ENCODE measurements at regions not wholly inside any gene's neighbourhood (a gene's known extent, or its start where the extent isn't known, plus 50 kb on each side); places are given as distances from the start of the nearest gene placed in this dataset.

- Histone ChIP-seq H3K27ac (ENCODE audit: low read depth, low read length) (no peak overlapping the region), H3K9ac (ENCODE audit: low read length) (no peak overlapping the region), H3K36me3 (ENCODE audit: control insufficient read depth in 1 of 2, insufficient read depth in 2 of 2, low read length in 2 of 2) (no peaks in the 10 kb centered on the region), H3K4me2 (ENCODE audit: low read length) (no peak overlapping the region), H2AFZ (ENCODE audit: low read depth, low read length, poor library complexity, severe bottlenecking) (no peak overlapping the region), H3K27me3 (ENCODE audit: insufficient read depth, low read length) (no peaks in the 10 kb centered on the region), H3K9me3 (ENCODE audit: control insufficient read depth in 1 of 2, insufficient read depth in 1 of 2, low read depth in 1 of 2, low read length in 2 of 2) (no peaks in the 10 kb centered on the region), H3K9me2 (ENCODE audit: insufficient read depth) (no peaks in the 10 kb centered on the region), H3K4me3 (replicated peaks in 1 of 2; ENCODE audit: low read depth in 1 of 2, low read length in 2 of 2) (no peak overlapping the region), H3K79me2 (ENCODE audit: insufficient read depth, low read length) (no peaks in the 10 kb centered on the region), H4K20me1 (ENCODE audit: insufficient read depth) (no peaks in the 10 kb centered on the region; the same call in 1 of the 2 replicates), H3K4me1 (ENCODE audit: control insufficient read depth in 1 of 2, insufficient read depth in 2 of 2, low read length in 2 of 2) (no peaks in the 10 kb centered on the region)
- BruUV-seq (replicated peaks): no TSS peak
- ChIA-PET CTCF (no interaction called here), POLR2A (no interaction called here), RAD21 (ENCODE audit: low non-redundant PET in 1 of 2, low total read pairs in 2 of 2, uncharacterized antibody in 2 of 2, unreplicated experiment in 2 of 2) (no interaction called here)
- DNase-seq (ENCODE audit: low read depth, low spot score) (no peak), ATAC-seq (no peak)
- TF ChIP-seq EZH2phosphoT487 (IDR thresholded peaks at IDR 0.05; ENCODE audit: borderline replicate concordance): no peak
- no peak for TF ChIP-seq REST (IDR thresholded peaks at IDR 0.05; ENCODE audit: low read depth)
- no peak for TF ChIP-seq ZNF274 (IDR thresholded peaks at IDR 0.05; ENCODE audit: low read depth, low read length)
- TF ChIP-seq CBX3 (IDR thresholded peaks at IDR 0.05; ENCODE audit: low read depth): no peak
- no peak for TF ChIP-seq JUND (IDR thresholded peaks at IDR 0.05)
- no peak for TF ChIP-seq ELF1 (IDR thresholded peaks at IDR 0.05; ENCODE audit: borderline replicate concordance, low read depth)
- no peak for TF ChIP-seq YY1 (IDR thresholded peaks at IDR 0.05; ENCODE audit: extremely low read depth, insufficient replicate concordance, low read depth, low read length)
- no peak for TF ChIP-seq TCF7L2 (IDR thresholded peaks at IDR 0.05; ENCODE audit: borderline replicate concordance, extremely low read depth, insufficient read depth, insufficient read length)
- no peak for TF ChIP-seq EGR1 (IDR thresholded peaks at IDR 0.05; ENCODE audit: low read depth)
- TF ChIP-seq CEBPB (IDR thresholded peaks at IDR 0.05; ENCODE audit: low read depth): no peak
- TF ChIP-seq ZFX (IDR thresholded peaks at IDR 0.05): no peak
- TF ChIP-seq SP1 (IDR thresholded peaks at IDR 0.05; ENCODE audit: low read depth): no peak
- no peak for TF ChIP-seq MAX (IDR thresholded peaks at IDR 0.05)
- no peak for TF ChIP-seq EZH2 (IDR thresholded peaks at IDR 0.05)
- intact Hi-C loops (cut with micrococcal nuclease): no loop called here
Observed at GRCh38 chr14:39868251-39868650, 436.0 kb upstream of the FBXO33 start.
